ENCODE measurements at regions not wholly inside any gene's neighbourhood (a gene's known extent, or its start where the extent isn't known, plus 50 kb on each side); places are given as distances from the start of the nearest gene placed in this dataset.

GRCh38 chr17:54418467-54418866, 482.2 kb upstream of the TOM1L1 start:
- no peak for FAIRE-seq
- no peak for TF ChIP-seq MAX (IDR thresholded peaks at IDR 0.05)
- TF ChIP-seq SAP30 (IDR thresholded peaks at IDR 0.05; ENCODE audit: insufficient read depth, insufficient replicate concordance, low read length): no peak
- TF ChIP-seq EGR1 (IDR thresholded peaks at IDR 0.05; ENCODE audit: borderline replicate concordance, low read depth, low read length): no peak
- TF ChIP-seq JUND (IDR thresholded peaks at IDR 0.05; ENCODE audit: low read length): no peak
- no peak for TF ChIP-seq E2F6 (IDR thresholded peaks at IDR 0.05)
- no peak for TF ChIP-seq USF2 (IDR thresholded peaks at IDR 0.05; ENCODE audit: low read length)
- TF ChIP-seq EZH2 (IDR thresholded peaks at IDR 0.05; ENCODE audit: low read depth, low read length, severe bottlenecking): no peak
- TF ChIP-seq CBX5 (IDR thresholded peaks at IDR 0.05; ENCODE audit: low read depth, low read length): no peak
- TF ChIP-seq CTCF (IDR thresholded peaks at IDR 0.05; ENCODE audit: control extremely low read depth in 1 of 3, insufficient read depth in 1 of 3, low read depth in 1 of 3, low read length in 3 of 3): no peak
- no peak for TF ChIP-seq JUN (IDR thresholded peaks at IDR 0.05; ENCODE audit: low read depth, low read length)
- no peak for TF ChIP-seq ASH2L (IDR thresholded peaks at IDR 0.05; ENCODE audit: low read length)

More at GRCh38 chr17:54418467-54418866, 482.2 kb upstream of the TOM1L1 start:
- H4K91ac ChIP-seq (replicated peaks; ENCODE audit: insufficient read length, low read length): no peak overlapping the region
- H3K14ac ChIP-seq (ENCODE audit: insufficient read length): no peak overlapping the region
- no peak overlapping the region for H2AFZ ChIP-seq (ENCODE audit: low read length)
- no peak overlapping the region for H3K9ac ChIP-seq (replicated peaks in 1 of 4; ENCODE audit: extremely low read depth in 1 of 4, low read depth in 3 of 4, low read length in 3 of 4)
- H3K27me3 ChIP-seq (replicated peaks in 1 of 4; ENCODE audit: control insufficient read depth in 3 of 4, extremely low read depth in 1 of 4, insufficient read depth in 3 of 4, low read length in 3 of 4): no peaks in the 10 kb centered on the region
- peak overlapping the region; percentile 71; the same call in 1 of the 2 replicates for H3K18ac ChIP-seq (ENCODE audit: extremely low read depth, low read length)
- H2BK12ac ChIP-seq (ENCODE audit: low read depth, low read length): no peak overlapping the region
- no peak overlapping the region for H3K27ac ChIP-seq (ENCODE audit: low read depth, low read length)
- no peaks in the 10 kb centered on the region for H3K79me1 ChIP-seq (ENCODE audit: low read depth, low read length)
- H4K20me1 ChIP-seq (replicated peaks in 1 of 2; ENCODE audit: control insufficient read depth in 1 of 2, insufficient read depth in 2 of 2, low read length in 2 of 2): no peaks in the 10 kb centered on the region
- H4K8ac ChIP-seq (ENCODE audit: extremely low read depth, insufficient read depth, low read length): no peak overlapping the region; the same call in 1 of the 2 replicates
- no peaks in the 10 kb centered on the region for H3K4me1 ChIP-seq (replicated peaks in 1 of 4; ENCODE audit: control insufficient read depth in 3 of 4, insufficient read depth in 4 of 4, low read length in 3 of 4)
- H2BK15ac ChIP-seq (ENCODE audit: low read length): no peak overlapping the region
- H3K4me2 ChIP-seq (ENCODE audit: insufficient read depth in 1 of 2, low read depth in 2 of 2, low read length in 2 of 2): no peak overlapping the region
- CTCF ChIA-PET (ENCODE audit: partially characterized antibody): interaction anchor here (1.2 kb wide), 1 partner anchor 10 kb away, joined by 3 read pairs; no protein-coding TSS in a partner anchor
- H3K4me3 ChIP-seq (ENCODE audit: extremely low read depth in 1 of 4, insufficient read depth in 2 of 4, low read depth in 3 of 4, low read length in 4 of 4): no peak overlapping the region
- no peaks in the 10 kb centered on the region for H3K79me2 ChIP-seq (ENCODE audit: control insufficient read depth in 1 of 2, insufficient read depth in 2 of 2, low read length in 2 of 2)
- no peak overlapping the region for H2BK120ac ChIP-seq (replicated peaks; ENCODE audit: low read depth, low read length)
- H3K23ac ChIP-seq (ENCODE audit: insufficient read length): no peak overlapping the region
- H3K9me3 ChIP-seq (ENCODE audit: insufficient read depth in 2 of 2, low read depth in 1 of 2, low read length in 1 of 2): peaks cover 3 to 6% of the 10 kb centered on the region in 2 experiments; a peak in 3 of 4 replicates
- H2AK5ac ChIP-seq (ENCODE audit: low read depth, low read length): no peak overlapping the region
- no peak overlapping the region for H2BK20ac ChIP-seq (ENCODE audit: low read length)
- no peak overlapping the region for H4K5ac ChIP-seq (ENCODE audit: insufficient read length, low read depth, low read length)
- no peak overlapping the region for H2BK5ac ChIP-seq (ENCODE audit: low read depth, low read length)
- POLR2A ChIA-PET (ENCODE audit: partially characterized antibody): no interaction called here
- no peaks in the 10 kb centered on the region for H3K36me3 ChIP-seq (ENCODE audit: control insufficient read depth in 2 of 4, insufficient read depth in 4 of 4, low read length in 3 of 4)
- no peak overlapping the region for H3K4ac ChIP-seq (replicated peaks; ENCODE audit: insufficient read length, low read depth, low read length)
- no peaks in the 10 kb centered on the region for H3K23me2 ChIP-seq (ENCODE audit: low read depth, low read length)
- no peak for DNase-seq (ENCODE audit: low read depth in 1 of 2, low spot score in 2 of 2)
- no peak overlapping the region for H3K56ac ChIP-seq (replicated peaks; ENCODE audit: insufficient read length, low read depth, low read length)
